HG03175 (cell line): ENCODE measurements at regions not wholly inside any gene's neighbourhood (a gene's known extent, or its start where the extent isn't known, plus 50 kb on each side); places are given as distances from the start of the nearest gene placed in this dataset.

Source experiments
- ATAC-seq: cut with Tn5 transposase; IDR thresholded peaks from one replicate; pipeline ENCODE4 v1.9.1; 2021; ENCODE audit warnings: mild to moderate bottlenecking, moderate library complexity; ENCODE audit not compliant: unreplicated experiment

GRCh38 chr13:76751278-76751677 lies 134.9 kb downstream of the KCTD12 start:
- no peak for ATAC-seq

GRCh38 chr13:76750126-76750525 lies 136.1 kb downstream of the KCTD12 start:
- no peak for ATAC-seq

- peak; percentile 91 for ATAC-seq
These were observed 140.7 kb downstream of the KCTD12 start for GRCh38 chr13:76745261-76746200.

GRCh38 chr13:76741624-76742023 lies 144.6 kb downstream of the KCTD12 start:
- no peak for ATAC-seq

- ATAC-seq, result no peak
These were observed 145.2 kb downstream of the KCTD12 start for GRCh38 chr13:76741046-76741445.

GRCh38 chr13:76738616-76739015 lies 147.6 kb downstream of the KCTD12 start:
- ATAC-seq, result no peak

- ATAC-seq, result no peak
These were observed 148.7 kb downstream of the KCTD12 start for GRCh38 chr13:76737526-76737925.

GRCh38 chr13:76735641-76736040 lies 150.6 kb downstream of the KCTD12 start:
- ATAC-seq, result peak; percentile 61

- no peak for ATAC-seq
These were observed 152.5 kb downstream of the KCTD12 start for GRCh38 chr13:76733671-76734070.

GRCh38 chr13:76732367-76732766 lies 153.8 kb downstream of the KCTD12 start:
- ATAC-seq, result no peak

- no peak for ATAC-seq
These were observed 156.0 kb downstream of the KCTD12 start for GRCh38 chr13:76730220-76730619.

- ATAC-seq, result no peak
These were observed 156.5 kb downstream of the KCTD12 start for GRCh38 chr13:76729691-76730090.

GRCh38 chr13:76725896-76726295 lies 160.3 kb downstream of the KCTD12 start:
- ATAC-seq, result no peak

GRCh38 chr13:76725211-76725610 lies 161.0 kb downstream of the KCTD12 start:
- no peak for ATAC-seq

GRCh38 chr13:76724421-76724820 lies 161.8 kb downstream of the KCTD12 start:
- no peak for ATAC-seq

- ATAC-seq, result peak; percentile 46
These were observed 162.5 kb downstream of the KCTD12 start for GRCh38 chr13:76723551-76724232.

- no peak for ATAC-seq
These were observed 163.4 kb downstream of the KCTD12 start for GRCh38 chr13:76722782-76723181.

- no peak for ATAC-seq
These were observed 165.4 kb downstream of the KCTD12 start for GRCh38 chr13:76720821-76721220.

GRCh38 chr13:76720416-76720815 lies 165.8 kb downstream of the KCTD12 start:
- ATAC-seq, result no peak

GRCh38 chr13:76719955-76720354 lies 166.2 kb downstream of the KCTD12 start:
- ATAC-seq, result no peak

- no peak for ATAC-seq
These were observed 169.1 kb downstream of the KCTD12 start for GRCh38 chr13:76717092-76717491.

- no peak for ATAC-seq
These were observed 170.6 kb downstream of the KCTD12 start for GRCh38 chr13:76715621-76716020.
